Activated CD8-positive, alpha-beta T cell treated with anti-CD3 and anti-CD28 coated beads for 36 hours (primary cell): ENCODE measurements at regions not wholly inside any gene's neighbourhood (a gene's known extent, or its start where the extent isn't known, plus 50 kb on each side); places are given as distances from the start of the nearest gene placed in this dataset.

Source experiments
- ATAC-seq: fragments of 200-7000 bp; cut with Tn5 transposase; one replicate; pipeline ENCODE4 v1.10.0; 2021; ENCODE audit warnings: mild to moderate bottlenecking, moderate library complexity
- CTCF ChIA-PET: fragments of 350-600 bp; sonication (Branson Sonifier 250); formaldehyde crosslinking; loops from one replicate; lab custom pipeline; 2021; ENCODE audit warnings: antibody characterized with exemption; lab: Charles Lee
- POLR2A ChIA-PET: fragments of 350-600 bp; sonication (Branson Sonifier 250); formaldehyde crosslinking; loops from one replicate; lab custom pipeline; 2021; ENCODE audit warnings: antibody characterized with exemption; lab: Charles Lee
- DNase-seq: peaks from one replicate; pipeline ENCODE4 v3.0.0-alpha.2; 2020
- H3K27ac Mint-ChIP-seq: one replicate; pipeline ENCODE4 v1.8.0; 2021; ENCODE audit warnings: mild to moderate bottlenecking, mixed read lengths
- H3K27me3 Mint-ChIP-seq: one replicate; pipeline ENCODE4 v1.8.0; 2021; ENCODE audit warnings: mixed read lengths
- H3K36me3 Mint-ChIP-seq: one replicate; pipeline ENCODE4 v1.8.0; 2021; ENCODE audit warnings: low read depth, mixed read lengths
- H3K4me1 Mint-ChIP-seq: one replicate; pipeline ENCODE4 v1.8.0; 2021; ENCODE audit warnings: low read depth, mixed read lengths
- H3K4me3 Mint-ChIP-seq: one replicate; pipeline ENCODE4 v1.8.0; 2021; ENCODE audit warnings: mild to moderate bottlenecking, moderate library complexity, mixed read lengths
- H3K9me3 Mint-ChIP-seq: one replicate; pipeline ENCODE4 v1.8.0; 2021; ENCODE audit warnings: mixed read lengths
- CTCF ChIP-seq: fragments of 200-600 bp; IDR thresholded peaks from one replicate; pipeline ENCODE4 v1.8.0; 2022; ENCODE audit warnings: antibody characterized with exemption, mild to moderate bottlenecking
- intact Hi-C: fragments of 100-400 bp; cut with micrococcal nuclease; formaldehyde crosslinking; loops from one replicate; pipeline ENCODE4 v1.10.0; 2022

DNA sequence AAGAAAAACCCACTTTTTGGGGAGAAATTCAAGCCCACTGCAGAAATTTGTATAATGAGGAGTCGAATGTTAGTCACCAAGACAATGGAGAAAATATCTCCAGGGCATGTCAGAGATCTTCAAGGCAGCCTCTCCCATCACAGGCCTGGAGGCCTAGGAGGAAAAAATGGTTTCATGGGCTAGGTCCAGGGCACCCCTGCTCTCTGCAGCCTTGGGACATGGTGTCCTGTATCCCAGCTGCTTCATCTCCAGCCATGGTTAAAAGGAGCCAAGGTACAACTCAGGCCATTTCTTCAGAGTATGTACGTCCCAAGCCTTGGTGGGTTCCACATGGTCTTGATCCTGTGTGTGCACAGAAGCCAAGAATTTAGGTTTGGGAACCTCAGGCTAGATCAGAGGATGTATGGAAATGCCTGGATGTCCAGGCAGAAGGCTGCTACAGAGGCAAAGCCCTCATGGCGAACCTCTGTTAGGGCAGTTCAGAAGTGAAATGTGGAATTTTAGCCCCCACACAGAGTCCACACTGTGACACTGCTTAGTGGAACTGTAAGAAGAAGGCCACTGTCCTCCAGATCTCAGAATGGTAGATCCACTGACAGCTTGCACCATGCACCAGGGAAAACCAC lies 561.4 kb downstream of the ISL1 start:
- Mint-ChIP-seq H3K36me3 (no peaks in the 10 kb centered on the region), H3K4me1 (no peaks in the 10 kb centered on the region), H3K27ac (no peak overlapping the region), H3K4me3 (no peak overlapping the region), H3K27me3 (no peaks in the 10 kb centered on the region), H3K9me3 (peaks cover 18% of the 10 kb centered on the region)
- intact Hi-C loops = no loop called here
- DNase-seq = no peak
- TF ChIP-seq CTCF = no peak
- ATAC-seq = no peak
- CTCF ChIA-PET = no interaction called here
- POLR2A ChIA-PET = no interaction called here

- Mint-ChIP-seq H3K4me3 (no peak overlapping the region), H3K4me1 (no peaks in the 10 kb centered on the region), H3K36me3 (no peaks in the 10 kb centered on the region), H3K27ac (no peak overlapping the region), H3K27me3 (no peaks in the 10 kb centered on the region), H3K9me3 (peaks cover 3% of the 10 kb centered on the region)
- ChIA-PET CTCF (no interaction called here), POLR2A (no interaction called here)
- no peak for TF ChIP-seq CTCF
- DNase-seq (no peak), ATAC-seq (no peak)
- intact Hi-C loops = no loop called here
These were observed 575.2 kb downstream of the ISL1 start for GRCh38 chr5:51958473-51958872.

DNA sequence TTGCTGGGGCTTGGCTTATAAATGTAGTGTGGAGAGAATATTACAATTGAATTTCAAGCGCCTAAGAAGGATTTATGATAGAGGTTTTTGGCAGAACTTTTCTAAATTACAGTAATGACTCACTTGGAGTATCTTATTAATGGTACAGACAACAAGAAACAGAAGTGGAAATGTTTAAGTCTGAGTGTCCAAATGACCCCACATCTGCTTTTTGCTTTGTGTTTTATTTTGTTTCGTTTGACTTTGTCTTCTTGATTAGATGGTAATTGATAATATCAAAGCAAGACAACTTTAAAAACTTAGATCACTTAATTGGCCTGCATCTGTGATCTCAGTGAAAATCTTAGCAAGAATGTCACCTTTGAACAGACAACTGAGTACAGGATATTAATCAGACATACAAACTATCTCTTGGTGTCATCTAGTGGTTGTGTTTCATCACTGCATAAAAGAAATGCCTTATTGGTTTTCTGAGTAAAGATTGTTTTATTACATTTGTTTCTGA lies 577.4 kb downstream of the ISL1 start:
- CTCF ChIA-PET = no interaction called here
- no peak overlapping the region for H3K4me3 Mint-ChIP-seq
- peaks cover 1% of the 10 kb centered on the region for H3K9me3 Mint-ChIP-seq
- ATAC-seq (no peak), DNase-seq (no peak)
- H3K36me3 Mint-ChIP-seq = no peaks in the 10 kb centered on the region
- POLR2A ChIA-PET = no interaction called here
- no peaks in the 10 kb centered on the region for H3K27me3 Mint-ChIP-seq
- no peak for TF ChIP-seq CTCF
- H3K27ac Mint-ChIP-seq = no peak overlapping the region
- intact Hi-C loops = no loop called here
- no peaks in the 10 kb centered on the region for H3K4me1 Mint-ChIP-seq

- no peaks in the 10 kb centered on the region for H3K4me1 Mint-ChIP-seq
- no peak overlapping the region for H3K4me3 Mint-ChIP-seq
- intact Hi-C loops = no loop called here
- no peaks in the 10 kb centered on the region for H3K27me3 Mint-ChIP-seq
- no peak overlapping the region for H3K27ac Mint-ChIP-seq
- peaks cover 1% of the 10 kb centered on the region for H3K9me3 Mint-ChIP-seq
- no peak for DNase-seq
- no peak for ATAC-seq
- CTCF ChIA-PET = no interaction called here
- POLR2A ChIA-PET = no interaction called here
- no peak for TF ChIP-seq CTCF
- no peaks in the 10 kb centered on the region for H3K36me3 Mint-ChIP-seq
These were observed 577.9 kb downstream of the ISL1 start for GRCh38 chr5:51961154-51961562.

GRCh38 chr5:51968756-51969155 lies 585.5 kb downstream of the ISL1 start:
- H3K36me3 Mint-ChIP-seq = no peaks in the 10 kb centered on the region
- ChIA-PET CTCF (no interaction called here), POLR2A (no interaction called here)
- no peak overlapping the region for H3K27ac Mint-ChIP-seq
- H3K9me3 Mint-ChIP-seq = peaks cover 3% of the 10 kb centered on the region
- DNase-seq (no peak), ATAC-seq (no peak)
- TF ChIP-seq CTCF = no peak
- H3K4me1 Mint-ChIP-seq = no peaks in the 10 kb centered on the region
- intact Hi-C loops = no loop called here
- no peak overlapping the region for H3K4me3 Mint-ChIP-seq
- H3K27me3 Mint-ChIP-seq = no peaks in the 10 kb centered on the region
